ENCODE measurements at regions not wholly inside any gene's neighbourhood (a gene's known extent, or its start where the extent isn't known, plus 50 kb on each side); places are given as distances from the start of the nearest gene placed in this dataset.

- no peak for DNase-seq
Observed at GRCh38 chr5:166499447-166500240, 1791.8 kb upstream of the WWC1 start.

GRCh38 chr5:166503506-166503905 is 1787.9 kb upstream of the WWC1 start:
- DNase-seq = no peak

- no peak for DNase-seq
Observed at GRCh38 chr5:166505067-166505466, 1786.4 kb upstream of the WWC1 start.

GRCh38 chr5:166505544-166505943 is 1785.9 kb upstream of the WWC1 start:
- no peak for DNase-seq

- DNase-seq = no peak
Observed at GRCh38 chr5:166507810-166508425, 1783.5 kb upstream of the WWC1 start.

GRCh38 chr5:166509085-166509484 is 1782.4 kb upstream of the WWC1 start:
- DNase-seq = no peak

- no peak for DNase-seq
Observed at GRCh38 chr5:166517976-166518375, 1773.5 kb upstream of the WWC1 start.

GRCh38 chr5:166523206-166523605 is 1768.2 kb upstream of the WWC1 start:
- no peak for DNase-seq

- DNase-seq = no peak
Observed at GRCh38 chr5:166529200-166529599, 1762.2 kb upstream of the WWC1 start.

- DNase-seq = no peak
Observed at GRCh38 chr5:166532456-166533220, 1758.8 kb upstream of the WWC1 start.

- no peak for DNase-seq
Observed at GRCh38 chr5:166535641-166536040, 1755.8 kb upstream of the WWC1 start.

GRCh38 chr5:166540156-166540555 is 1751.3 kb upstream of the WWC1 start:
- DNase-seq = no peak

- no peak for DNase-seq
Observed at GRCh38 chr5:166551384-166551783, 1740.1 kb upstream of the WWC1 start.

- DNase-seq = no peak
Observed at GRCh38 chr5:166553778-166554177, 1737.7 kb upstream of the WWC1 start.

GRCh38 chr5:166561759-166562158 is 1729.7 kb upstream of the WWC1 start:
- DNase-seq = no peak

- no peak for DNase-seq
Observed at GRCh38 chr5:166562246-166562645, 1729.2 kb upstream of the WWC1 start.

GRCh38 chr5:166566725-166567124 is 1724.7 kb upstream of the WWC1 start:
- DNase-seq = no peak

- no peak for DNase-seq
Observed at GRCh38 chr5:166570865-166571264, 1720.6 kb upstream of the WWC1 start.

GRCh38 chr5:166571668-166572067 is 1719.8 kb upstream of the WWC1 start:
- DNase-seq = no peak

GRCh38 chr5:166576323-166576722 is 1715.1 kb upstream of the WWC1 start:
- DNase-seq = no peak

- no peak for DNase-seq
Observed at GRCh38 chr5:166581826-166582225, 1709.6 kb upstream of the WWC1 start.

GRCh38 chr5:166582416-166582815 is 1709.0 kb upstream of the WWC1 start:
- DNase-seq = no peak

GRCh38 chr5:166594567-166594966 is 1696.9 kb upstream of the WWC1 start:
- no peak for DNase-seq

Measured in activated CD8-positive, alpha-beta memory T cell treated with anti-CD3 and anti-CD28 coated beads, Interleukin-2, amount 50 U/mL, for 4 hours (primary cell).